ENCODE measurements at regions not wholly inside any gene's neighbourhood (a gene's known extent, or its start where the extent isn't known, plus 50 kb on each side); places are given as distances from the start of the nearest gene placed in this dataset.
A peak's percentile ranks its signal among the peaks of the same experiment; 100 is the strongest.

DNA sequence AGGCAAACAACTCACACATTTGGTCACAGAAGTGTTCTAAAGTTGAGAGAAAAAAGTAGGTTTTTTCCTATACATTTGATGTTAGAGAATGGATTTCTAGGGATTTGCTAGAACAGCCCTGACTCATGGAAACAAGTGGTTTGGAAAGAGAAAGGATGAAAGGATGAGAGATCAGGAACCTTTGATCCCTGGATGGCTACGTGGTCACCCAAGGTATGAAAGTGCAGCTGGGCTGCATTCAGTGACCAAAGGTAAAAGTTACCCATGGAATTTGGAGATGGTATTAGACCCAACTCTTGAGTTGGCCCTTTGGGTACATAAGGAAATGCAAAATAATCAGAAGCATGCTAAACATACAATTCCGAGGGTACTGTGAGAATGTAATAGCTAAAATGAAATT lies 61.3 kb upstream of the SPIN1 start:
- DNase-seq, result no peak

DNA sequence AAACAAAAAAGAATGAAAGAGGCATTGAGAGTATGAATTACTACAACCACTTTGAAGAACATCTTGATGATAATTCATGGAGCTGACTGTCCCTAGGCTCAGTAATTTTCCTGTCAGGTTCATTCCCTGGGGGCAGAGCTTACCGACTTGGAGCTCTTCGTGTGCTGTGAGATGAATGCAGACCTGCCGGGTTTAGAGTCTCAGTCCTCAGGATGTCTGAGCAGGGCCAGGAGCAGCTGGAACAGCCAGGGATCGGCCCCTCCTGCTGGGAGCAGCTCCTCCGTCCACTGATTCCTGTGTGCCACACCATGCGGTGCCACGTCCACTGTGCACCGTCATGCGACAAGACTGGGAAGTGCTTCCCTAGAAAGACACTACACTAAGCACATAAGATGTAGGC lies 62.2 kb upstream of the SPIN1 start:
- no peak for DNase-seq

DNA sequence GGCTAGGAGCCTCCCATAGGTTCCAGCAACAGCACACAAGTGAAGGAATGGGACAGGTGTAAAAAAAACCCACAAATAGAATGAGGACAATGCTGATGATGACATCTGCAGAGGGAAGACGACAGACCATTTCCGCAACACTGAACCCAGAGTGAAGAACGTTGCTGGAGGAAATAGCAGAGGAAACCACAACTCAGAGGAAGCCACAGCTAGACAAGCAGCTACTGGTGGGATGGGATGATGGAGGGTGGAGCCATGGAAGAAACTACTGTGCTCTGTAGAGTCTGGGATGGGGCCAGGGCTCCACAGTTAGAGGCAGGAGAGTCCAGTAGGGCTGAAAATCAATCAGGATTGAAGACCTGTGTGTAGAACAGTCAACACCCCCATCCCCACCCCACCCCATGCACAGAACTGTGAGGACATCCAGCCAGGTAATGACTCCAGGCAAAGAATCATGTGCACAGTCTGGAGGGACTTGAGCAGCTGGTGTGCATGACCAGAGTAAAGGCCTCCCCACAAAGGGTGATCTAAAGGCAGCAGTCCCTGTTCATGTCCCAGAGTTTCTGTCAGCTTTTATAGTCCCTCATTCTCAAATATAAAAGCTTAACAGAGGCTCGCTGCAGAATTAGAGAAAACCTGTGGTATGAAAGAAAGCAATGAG lies 65.2 kb upstream of the SPIN1 start:
- DNase-seq, result peak; percentile 34

DNA sequence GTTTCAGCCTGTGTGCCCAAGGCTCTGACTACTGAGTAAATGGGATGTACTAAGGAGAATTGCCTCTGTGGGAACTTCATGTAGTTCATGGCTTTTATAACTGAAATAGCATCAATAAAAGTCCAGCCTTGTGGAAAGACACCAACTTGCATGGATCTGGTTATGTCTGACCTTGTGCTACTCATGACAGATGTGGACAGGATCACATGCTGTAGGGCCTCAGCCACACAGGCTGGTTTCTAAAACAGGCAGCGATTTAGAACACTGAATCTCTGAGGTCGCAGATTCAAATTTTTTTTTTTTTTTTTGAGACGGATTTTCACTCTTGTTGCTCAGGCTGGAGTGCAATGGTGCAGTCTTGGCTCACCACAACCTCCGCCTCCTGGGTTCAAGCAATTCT lies 66.5 kb upstream of the SPIN1 start:
- no peak for DNase-seq

DNA sequence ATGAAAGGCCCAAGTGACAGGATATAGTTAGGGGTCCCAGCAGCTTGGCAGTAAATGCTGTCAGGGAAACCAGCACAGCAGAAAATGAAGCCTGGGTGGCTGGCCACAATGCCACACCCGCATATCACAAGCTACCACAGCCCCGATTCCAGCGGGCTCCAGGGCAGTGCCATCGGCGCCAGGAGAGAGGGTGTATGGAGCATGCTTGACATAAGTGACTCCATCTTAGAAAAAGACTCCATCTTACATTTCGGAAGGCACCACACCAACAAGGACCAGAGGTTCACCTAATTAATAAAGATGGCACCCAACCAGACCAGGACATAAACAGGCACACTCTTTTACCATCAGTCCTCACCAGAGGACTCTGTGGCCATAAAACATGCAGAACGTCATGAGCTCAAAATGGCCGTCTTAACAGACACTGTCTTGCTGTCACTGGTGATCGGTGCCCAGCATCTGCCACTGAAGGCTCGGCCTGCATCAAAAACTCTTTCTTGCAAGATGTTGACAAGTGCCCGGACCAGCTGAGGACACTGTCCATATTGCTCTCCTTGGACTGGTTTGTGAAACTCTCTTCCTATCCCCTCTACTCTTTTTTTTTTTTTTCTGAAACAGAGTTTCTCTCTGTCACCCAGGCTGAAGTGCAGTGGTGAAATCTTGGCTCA lies 67.4 kb upstream of the SPIN1 start:
- no peak for DNase-seq

DNA sequence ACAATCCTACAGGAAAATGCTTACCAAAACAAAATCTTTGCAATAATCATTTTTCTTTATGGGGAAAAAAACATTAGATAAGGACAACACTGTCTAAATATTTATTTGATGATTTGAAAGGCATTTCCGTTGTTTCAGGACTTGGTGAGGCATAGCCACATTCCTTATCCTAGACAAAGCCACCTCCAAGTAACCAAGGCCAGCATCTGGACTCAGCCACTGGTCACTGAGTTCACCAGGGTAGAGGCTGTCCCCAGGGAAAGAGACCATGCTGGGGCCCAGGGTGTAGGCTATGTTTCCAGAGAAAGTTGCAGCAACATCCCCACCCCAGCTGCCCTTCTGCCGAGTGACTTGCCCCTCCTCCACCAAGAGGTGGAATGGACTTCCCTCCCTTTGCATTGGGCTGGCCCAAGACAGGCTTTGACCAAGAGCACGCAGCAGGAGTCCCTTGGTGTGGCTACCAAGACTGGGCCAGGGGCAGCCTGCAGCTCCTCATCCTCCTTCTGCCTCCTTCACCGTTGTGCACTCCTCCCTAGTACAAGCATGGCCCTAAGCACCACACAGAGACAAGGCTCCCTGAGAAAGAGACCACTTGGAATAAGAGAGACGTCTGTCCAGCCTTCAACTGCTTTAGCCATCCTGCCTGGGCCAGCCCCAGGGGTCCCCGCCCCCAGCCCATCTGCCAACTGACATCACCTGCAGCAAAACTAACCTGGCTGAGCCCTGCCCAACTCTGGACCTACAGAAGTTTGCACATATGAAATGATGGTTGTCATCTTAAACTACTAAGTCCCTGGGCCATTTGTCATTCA lies 68.1 kb upstream of the SPIN1 start:
- no peak for DNase-seq

DNA sequence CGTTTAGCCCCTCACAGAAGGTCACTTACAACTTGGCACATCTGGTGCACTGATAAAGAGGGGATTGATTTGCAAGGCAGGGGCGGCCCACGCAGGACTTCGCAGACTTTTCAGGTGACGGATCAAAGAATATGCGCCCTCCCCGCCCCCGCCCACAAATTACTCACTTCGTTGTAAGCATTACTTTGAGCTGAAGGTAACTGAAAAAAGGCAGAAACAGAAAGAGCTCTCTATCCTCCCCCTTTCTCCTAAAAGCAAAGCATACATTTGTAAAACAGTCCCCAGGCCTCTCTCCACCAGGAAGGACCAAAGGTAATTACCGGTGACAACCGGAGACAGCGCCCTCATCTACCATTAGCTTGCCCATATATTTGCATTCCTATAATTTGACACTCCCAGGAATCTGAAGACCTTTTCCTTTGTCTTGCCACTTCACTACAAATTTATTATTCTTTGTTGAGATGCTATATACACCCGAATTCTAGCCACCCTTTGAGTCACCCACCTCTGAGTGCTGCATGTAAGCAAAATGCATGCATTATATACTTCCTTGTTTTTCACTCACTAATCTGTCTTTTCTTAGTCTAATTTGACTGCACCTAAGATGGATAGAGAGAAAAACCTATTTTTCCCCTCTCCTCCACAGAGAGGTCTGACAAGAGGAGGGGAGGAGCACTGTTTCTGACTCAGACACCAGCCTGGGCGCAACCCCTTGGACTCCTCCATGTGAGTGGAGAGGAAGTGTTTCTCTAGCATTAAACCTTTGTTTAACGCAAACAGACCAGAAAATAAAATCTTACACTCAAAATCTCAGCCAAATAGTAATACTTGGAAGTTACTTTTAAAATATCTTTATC lies 74.7 kb upstream of the SPIN1 start:
- DNase-seq, result peak; percentile 54

DNA sequence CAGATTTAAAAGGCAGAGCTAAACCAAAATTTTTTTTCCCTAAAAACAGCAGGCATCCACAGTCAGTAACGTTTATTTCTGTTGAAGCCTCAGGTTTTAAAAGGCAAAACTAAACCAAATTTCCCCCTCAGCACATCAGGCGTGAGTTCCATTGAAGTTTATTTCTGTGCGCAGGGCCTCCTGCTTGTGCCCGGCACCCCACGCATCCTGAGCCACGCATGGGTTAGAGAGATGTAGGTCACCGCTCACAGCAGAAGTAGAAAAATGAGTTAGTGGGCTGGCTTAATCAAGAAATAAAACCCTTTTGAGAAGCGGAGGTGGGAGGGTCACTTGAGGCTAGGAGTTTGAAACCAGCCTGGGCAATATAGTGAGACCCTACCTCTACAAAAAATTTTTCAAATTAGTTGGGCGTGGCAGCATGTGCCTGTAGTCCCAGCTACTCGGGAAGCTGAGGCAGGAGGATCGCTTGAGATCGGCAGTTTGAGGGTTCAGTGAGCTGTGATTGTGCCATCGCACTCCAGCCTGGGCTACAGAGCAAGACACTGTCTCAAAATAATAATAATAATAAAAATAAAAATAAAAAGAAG lies 75.6 kb upstream of the SPIN1 start:
- peak; percentile 25 for DNase-seq

DNA sequence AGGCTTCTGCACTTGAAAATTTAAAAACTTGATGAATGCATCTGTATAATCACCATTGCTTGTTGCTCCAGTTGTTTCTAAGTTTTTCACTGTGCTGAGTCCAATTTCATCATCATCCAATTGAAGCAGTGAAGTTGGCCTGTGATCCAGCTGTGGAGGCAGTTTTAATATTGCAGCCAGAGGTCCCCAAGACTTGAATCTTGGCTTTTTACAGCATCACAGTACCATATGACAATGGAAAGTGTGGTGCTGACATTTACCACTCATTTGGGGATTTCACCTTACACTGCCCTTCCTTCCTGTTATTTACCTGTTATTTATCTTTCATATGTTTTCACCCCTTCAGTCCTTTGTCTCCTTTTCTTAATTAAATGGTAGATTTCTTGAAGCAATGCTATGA lies 76.2 kb upstream of the SPIN1 start:
- no peak for DNase-seq

DNA sequence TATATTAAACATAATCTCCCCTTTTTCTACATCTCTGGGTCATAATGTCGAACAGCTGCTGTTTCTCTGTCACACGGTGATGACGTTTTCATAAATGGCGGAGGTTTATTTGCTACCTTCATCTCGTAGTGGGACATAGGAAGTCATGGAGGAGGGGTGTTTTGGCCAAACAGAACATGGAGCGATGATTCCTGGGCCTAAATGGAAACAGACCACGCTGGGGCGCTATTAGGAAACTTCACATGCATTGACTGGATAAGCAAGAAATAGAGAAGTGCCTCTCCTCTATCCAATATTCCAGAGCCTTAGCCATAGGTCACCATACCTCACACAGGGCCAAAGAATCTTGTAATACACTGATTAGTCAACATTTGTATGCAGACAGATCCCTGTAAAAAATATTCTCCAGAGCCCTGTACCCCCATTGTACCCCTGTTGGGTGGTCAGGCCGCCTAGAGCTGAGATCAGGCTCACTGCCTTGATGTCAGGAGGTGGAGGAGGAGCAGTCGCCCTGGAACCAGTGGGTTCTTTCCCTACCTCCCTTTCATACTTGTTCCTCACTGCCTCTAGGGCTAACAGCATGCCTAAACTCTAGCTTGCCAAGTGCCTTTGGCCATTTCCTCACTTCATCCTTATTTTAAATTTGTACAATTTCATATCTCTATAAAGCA lies 77.8 kb upstream of the SPIN1 start:
- no peak for DNase-seq

DNA sequence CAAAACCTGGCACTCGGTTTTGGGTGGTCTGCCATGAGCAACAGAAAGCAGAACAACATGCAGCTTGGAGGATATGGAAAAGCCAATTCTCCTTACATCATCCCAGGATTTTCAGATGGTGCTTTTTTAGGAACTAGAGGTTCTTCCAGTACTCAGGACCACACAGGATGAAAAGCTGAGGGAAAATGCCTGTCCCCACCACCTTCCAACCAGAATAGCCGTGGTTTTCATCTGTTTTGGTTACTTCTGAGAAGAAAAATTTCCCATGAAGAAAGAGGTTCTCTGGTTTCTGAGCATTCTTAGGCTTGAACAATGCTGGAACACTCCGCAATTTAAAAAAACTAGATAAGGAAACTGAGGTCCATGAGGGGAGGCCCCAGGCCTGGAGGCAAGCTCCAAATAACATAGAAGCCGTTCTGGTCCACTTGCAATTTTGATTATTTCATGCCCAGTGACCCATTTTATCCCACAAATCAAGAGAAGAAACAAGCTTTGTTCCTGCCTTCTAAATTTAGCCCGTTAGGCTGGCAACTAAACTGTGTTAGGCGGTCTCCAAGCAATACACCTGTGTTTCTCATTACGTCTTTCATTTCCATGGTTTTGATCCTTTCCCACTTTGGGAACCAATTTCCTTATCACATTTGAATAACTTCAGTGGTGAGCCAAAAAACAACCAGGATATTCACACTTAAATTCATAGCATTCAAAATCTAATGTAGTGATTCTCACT lies 79.2 kb upstream of the SPIN1 start:
- no peak for DNase-seq

DNA sequence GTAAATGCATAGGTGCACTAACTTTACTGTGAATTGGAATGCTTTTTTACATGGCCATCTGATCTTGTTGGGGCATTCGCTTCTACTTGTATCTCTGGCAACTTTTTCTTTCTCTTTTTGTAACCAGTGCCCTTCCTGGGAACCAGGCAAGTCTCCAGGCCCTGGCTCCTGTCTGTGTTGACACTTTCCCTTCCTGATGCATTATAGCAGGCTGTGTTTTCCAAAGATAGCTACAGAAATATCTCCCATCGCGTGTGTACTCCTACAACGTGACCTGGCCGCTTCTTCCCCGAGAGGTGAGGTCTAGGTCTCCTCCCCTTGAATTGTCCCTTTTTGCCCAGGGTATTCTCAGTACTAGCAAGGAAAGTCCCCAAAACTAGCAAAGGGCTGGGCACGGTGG lies 81.1 kb upstream of the SPIN1 start:
- DNase-seq, result no peak

DNA sequence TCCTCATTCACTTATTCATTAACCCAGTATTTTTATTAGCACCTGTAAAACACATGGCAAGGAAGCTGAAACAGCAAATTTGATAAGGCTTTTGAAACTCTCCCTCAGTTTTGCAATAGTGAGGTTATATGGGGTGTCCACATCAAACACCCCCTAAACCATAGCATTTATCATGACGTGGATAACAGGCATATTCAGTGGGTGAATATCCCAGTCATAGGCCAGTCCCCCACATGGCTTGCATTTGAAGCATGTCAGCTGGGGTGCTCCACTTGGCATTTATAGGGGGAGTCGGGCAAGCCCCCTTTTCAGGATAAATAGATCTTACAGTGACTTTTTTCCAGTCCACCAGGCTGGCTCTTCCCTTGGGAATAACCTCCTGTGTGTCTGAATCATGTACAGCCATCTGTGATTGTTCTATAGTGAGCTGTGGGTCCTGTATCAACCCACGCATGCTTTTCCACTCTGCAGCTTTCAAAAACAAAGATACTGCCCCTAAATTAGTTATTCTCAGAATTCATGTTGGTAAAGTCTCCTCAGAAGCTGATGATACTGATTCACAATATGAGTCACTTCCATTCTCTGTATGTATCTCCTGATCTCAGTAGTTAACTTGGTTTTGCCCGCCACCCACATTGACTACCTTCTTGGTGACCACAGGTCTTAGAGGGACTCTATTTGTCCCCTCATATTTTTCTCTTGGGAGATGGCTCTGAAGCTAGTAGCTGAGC lies 84.4 kb upstream of the SPIN1 start:
- DNase-seq, result peak; percentile 56

DNA sequence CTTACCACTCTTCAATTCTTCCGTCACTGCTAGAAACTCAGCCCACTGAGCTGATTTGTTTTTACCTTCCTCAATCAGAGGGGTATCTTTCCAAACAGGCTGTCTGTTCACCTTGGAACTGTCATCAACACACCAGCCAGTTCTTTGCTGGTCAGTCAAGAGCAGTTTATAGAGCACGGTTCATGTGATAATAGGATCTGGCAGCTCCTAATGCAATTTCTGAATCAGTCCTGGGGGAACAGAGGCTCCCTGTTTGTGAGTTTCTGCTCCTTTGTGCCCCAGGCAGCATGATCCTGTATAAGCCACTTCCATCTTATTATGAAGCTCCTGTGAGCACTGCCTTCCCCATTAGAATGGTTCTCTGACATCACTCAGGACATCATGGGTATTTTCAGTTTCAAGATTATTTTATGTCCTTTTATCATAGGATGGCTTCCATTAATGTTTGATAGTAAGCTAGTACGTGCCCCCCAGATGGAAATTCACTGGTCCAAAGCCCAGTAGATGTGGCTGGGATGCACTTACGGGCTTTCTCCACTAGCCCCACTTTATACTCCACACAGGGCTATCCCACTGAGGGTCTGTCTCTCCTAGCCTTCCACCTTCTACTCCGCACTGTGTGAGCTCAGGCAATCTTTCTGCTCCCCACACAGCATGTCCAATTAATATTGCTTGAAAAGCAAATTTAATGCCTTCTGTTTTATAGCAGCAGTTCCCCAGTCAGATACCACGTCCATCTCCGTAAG lies 85.5 kb upstream of the SPIN1 start:
- no peak for DNase-seq

DNA sequence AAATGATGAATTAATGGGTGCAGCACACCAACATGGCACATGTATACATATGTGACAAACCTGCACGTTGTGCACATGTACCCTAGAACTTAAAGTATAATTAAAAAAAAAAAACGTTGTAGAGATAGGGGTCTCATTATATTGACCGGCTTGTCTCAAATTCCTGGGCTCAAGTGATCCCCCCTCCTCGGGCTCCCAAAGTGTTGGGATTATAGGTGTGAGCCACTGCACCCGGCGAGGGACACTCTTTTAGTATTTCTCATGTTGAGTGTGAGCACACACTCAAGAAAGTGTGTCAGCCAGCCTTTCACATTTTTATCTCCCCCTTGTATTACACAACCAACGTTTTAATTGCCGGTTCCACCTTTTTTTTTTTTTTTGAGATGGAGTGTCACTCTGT lies 87.7 kb upstream of the SPIN1 start:
- no peak for DNase-seq

DNA sequence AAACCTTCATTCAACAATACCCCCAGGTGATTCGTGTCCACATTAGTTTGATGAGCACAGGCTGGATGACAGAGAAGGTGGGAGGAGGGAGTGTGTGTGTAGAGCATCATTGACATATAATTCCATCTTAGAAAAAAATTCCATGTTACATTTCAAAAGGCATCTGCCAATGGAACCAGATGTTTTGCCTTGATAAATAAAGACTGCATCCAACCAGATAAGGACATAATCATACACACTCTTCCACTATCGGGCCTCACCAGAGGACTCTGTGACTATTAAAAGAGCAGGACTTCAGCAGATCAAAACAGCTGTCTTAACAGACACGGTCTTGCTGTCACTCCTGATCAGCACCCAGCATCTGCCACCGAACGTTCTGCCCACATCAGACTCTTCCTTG lies 96.4 kb upstream of the SPIN1 start:
- DNase-seq, result no peak

DNA sequence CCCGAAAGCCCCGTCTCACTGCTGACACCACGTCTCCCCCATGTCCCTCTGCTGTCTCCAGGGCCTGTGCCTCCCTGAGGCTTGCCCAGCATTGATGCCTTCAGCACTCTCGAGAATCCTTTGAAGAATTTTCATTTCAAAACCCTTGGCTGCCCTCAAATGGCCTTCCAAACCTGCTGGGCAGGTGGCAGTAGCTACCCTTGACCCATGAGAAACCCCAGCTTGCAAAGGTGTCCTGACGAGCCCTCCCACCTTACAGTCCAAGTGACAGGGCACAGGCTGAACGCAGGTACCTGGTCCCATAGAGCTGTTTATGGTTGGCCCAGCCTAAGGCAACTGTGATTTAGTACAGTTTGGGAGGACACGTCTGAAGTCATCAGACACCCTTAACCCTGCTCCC lies 97.2 kb upstream of the SPIN1 start:
- DNase-seq, result no peak

DNA sequence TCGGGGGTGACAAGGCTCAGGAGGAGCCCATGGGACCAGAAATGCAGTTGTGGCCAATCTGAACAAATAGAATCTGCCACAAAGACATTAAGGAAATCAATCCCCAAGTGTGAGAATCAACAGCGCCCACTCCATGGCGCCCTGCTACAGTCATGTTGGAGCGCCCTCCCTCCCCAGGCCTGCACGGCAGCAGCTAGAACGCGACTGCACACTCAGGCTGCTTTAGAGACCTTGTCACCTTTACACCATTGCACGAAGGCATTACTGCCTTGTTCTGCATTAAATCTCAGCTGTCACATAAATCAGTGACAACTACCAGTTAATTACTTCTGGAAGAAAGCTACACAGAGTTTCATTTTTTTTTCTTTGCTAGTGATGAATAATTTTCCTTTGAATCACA lies 98.7 kb upstream of the SPIN1 start:
- DNase-seq, result no peak

DNA sequence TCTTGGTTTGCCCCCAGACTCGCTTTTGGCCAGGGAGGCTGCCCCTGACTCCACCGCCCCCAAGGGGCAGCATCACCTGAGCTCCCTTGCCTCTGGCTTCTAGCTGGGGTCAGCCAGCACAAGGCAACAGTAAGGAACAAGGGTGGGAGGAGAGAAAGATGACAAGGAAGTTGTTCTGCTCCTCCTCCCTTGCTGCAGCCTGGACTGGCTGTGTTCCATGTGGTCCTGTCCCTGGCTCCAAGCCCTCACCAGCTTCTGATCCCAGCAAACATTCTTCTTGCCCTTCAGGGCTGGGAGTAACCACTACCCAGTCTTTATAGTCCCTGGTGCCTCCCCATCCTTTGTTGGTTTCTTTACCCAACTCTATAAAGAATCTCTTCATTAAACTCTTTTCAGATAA lies 100.3 kb upstream of the SPIN1 start:
- DNase-seq, result no peak

DNA sequence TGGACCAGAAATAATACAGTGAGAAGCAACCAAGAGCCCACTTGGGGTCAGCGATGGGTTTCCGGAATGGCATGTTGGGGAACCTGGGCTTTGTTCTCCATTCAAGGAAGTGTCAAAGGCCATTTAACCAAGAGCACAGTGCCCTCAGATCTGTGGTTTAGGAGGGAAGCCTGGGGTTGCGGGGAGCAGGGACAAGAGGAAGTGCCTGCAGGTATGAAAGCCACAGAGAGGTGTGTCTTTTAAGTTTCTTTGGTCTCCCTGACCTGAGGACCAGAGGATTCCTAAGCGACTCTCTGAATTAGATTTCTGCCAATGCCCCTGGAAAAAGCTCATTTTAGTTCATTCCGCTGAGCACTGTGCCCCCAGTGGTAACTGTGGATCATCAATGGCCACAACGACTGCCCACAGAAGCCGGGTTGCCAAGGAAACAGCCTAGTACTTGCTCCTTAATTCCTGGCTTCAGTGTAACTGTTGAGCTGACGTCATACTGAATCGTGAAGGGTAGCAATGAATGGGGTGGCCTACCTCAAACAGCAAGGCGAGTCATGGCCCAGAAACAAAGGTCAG lies 107.3 kb upstream of the SPIN1 start:
- no peak for DNase-seq

Measured in activated naive CD4-positive, alpha-beta T cell treated with Interleukin-2 at 50 U/mL for 16 hours (primary cell).